HG02885 (cell line): ENCODE measurements at regions not wholly inside any gene's neighbourhood (a gene's known extent, or its start where the extent isn't known, plus 50 kb on each side); places are given as distances from the start of the nearest gene placed in this dataset.

Experiments used
- ATAC-seq: cut with Tn5 transposase; IDR thresholded peaks from one replicate; pipeline ENCODE4 v1.9.1; 2021; ENCODE audit warnings: mild to moderate bottlenecking; ENCODE audit not compliant: unreplicated experiment, poor library complexity

GRCh38 chr4:130361616-130362015 lies 1265.7 kb downstream of the C4orf33 start:
- ATAC-seq: no peak

- ATAC-seq: no peak
Measured at GRCh38 chr4:130368668-130369067, 1272.7 kb downstream of the C4orf33 start.

- ATAC-seq: no peak
Measured at GRCh38 chr4:130393231-130393630, 1297.3 kb downstream of the C4orf33 start.

- no peak for ATAC-seq
Measured at GRCh38 chr4:130393642-130394041, 1297.7 kb downstream of the C4orf33 start.

- no peak for ATAC-seq
Measured at GRCh38 chr4:130395871-130396270, 1299.9 kb downstream of the C4orf33 start.

GRCh38 chr4:130403221-130403620 lies 1307.3 kb downstream of the C4orf33 start:
- ATAC-seq: no peak

GRCh38 chr4:130416228-130416627 lies 1320.3 kb downstream of the C4orf33 start:
- ATAC-seq: no peak

- no peak for ATAC-seq
Measured at GRCh38 chr4:130419211-130419975, 1323.4 kb downstream of the C4orf33 start.

GRCh38 chr4:130422261-130422660 lies 1326.3 kb downstream of the C4orf33 start:
- ATAC-seq: no peak

- no peak for ATAC-seq
Measured at GRCh38 chr4:130424211-130424610, 1328.3 kb downstream of the C4orf33 start.

- ATAC-seq: no peak
Measured at GRCh38 chr4:130432289-130432688, 1336.3 kb downstream of the C4orf33 start.

GRCh38 chr4:130449741-130450140 lies 1353.8 kb downstream of the C4orf33 start:
- no peak for ATAC-seq

GRCh38 chr4:130468340-130468739 lies 1372.4 kb downstream of the C4orf33 start:
- ATAC-seq: no peak

- ATAC-seq: no peak
Measured at GRCh38 chr4:130478406-130478805, 1382.5 kb downstream of the C4orf33 start.

- ATAC-seq: no peak
Measured at GRCh38 chr4:130479020-130479419, 1383.1 kb downstream of the C4orf33 start.

- ATAC-seq: no peak
Measured at GRCh38 chr4:130479674-130480073, 1383.7 kb downstream of the C4orf33 start.

GRCh38 chr4:130484826-130485225 lies 1388.9 kb downstream of the C4orf33 start:
- ATAC-seq: no peak

- ATAC-seq: no peak
Measured at GRCh38 chr4:130485371-130485770, 1389.4 kb downstream of the C4orf33 start.

GRCh38 chr4:130486186-130486585 lies 1390.2 kb downstream of the C4orf33 start:
- no peak for ATAC-seq

- ATAC-seq: no peak
Measured at GRCh38 chr4:130486841-130487240, 1390.9 kb downstream of the C4orf33 start.

GRCh38 chr4:130510661-130511060 lies 1414.7 kb downstream of the C4orf33 start:
- no peak for ATAC-seq

- no peak for ATAC-seq
Measured at GRCh38 chr4:130511776-130512175, 1415.8 kb downstream of the C4orf33 start.
